HepG2 (cell line): ENCODE measurements at regions not wholly inside any gene's neighbourhood (a gene's known extent, or its start where the extent isn't known, plus 50 kb on each side); places are given as distances from the start of the nearest gene placed in this dataset.

Experiments used
- ATF7 ChIP-seq, 2 experiments: fragments of 450-650 bp in 1 of 2; sonication (generic) in 1 of 2; formaldehyde crosslinking in 1 of 2; IDR thresholded peaks; 2 replicates each; pipeline versions ENCODE4 v1.4.0 to v1.6.1; 2016 to 2020; ENCODE audit warnings: antibody characterized with exemption in 1 of 2, mild to moderate bottlenecking in 1 of 2, missing genetic modification reagents in 1 of 2
- ATF7-NPFF ChIP-seq: sonication (generic); formaldehyde crosslinking; IDR thresholded peaks from 2 replicates; pipeline ENCODE4 v1.8.1; 2023; ENCODE audit warnings: mild to moderate bottlenecking, low read depth, missing genetic modification reagents, moderate library complexity
- GATA4 ChIP-seq: sonication (generic); IDR thresholded peaks from 2 replicates; pipeline ENCODE4 v1.6.1; 2016; ENCODE audit warnings: antibody characterized with exemption, low read depth, borderline replicate concordance
- MAZ ChIP-seq, 2 experiments: sonication (generic) in 1 of 2; formaldehyde crosslinking in 1 of 2; IDR thresholded peaks; 2 replicates each; pipeline versions ENCODE4 v1.5.0 to v1.6.1; 2012 to 2020; ENCODE audit warnings: low read depth in 2 of 2, mild to moderate bottlenecking in 2 of 2, borderline replicate concordance in 1 of 2, improper control_type of control experiment in 1 of 2, low read length in 1 of 2, missing genetic modification reagents in 1 of 2, moderate library complexity in 1 of 2
- MTA3 ChIP-seq: sonication (generic); formaldehyde crosslinking; IDR thresholded peaks from 2 replicates; pipeline ENCODE4 v1.4.0; 2020; ENCODE audit warnings: missing genetic modification reagents
- NFATC3 ChIP-seq: sonication (generic); formaldehyde crosslinking; IDR thresholded peaks from 2 replicates; pipeline ENCODE4 v1.5.1; 2020; ENCODE audit warnings: mild to moderate bottlenecking, missing genetic modification reagents
- POLR2G ChIP-seq: fragments of 200-400 bp; formaldehyde crosslinking; IDR thresholded peaks from 2 replicates; pipeline ENCODE4 v1.6.1; 2018; ENCODE audit warnings: mild to moderate bottlenecking, low read depth, low read length, moderate library complexity
- ZNF296 ChIP-seq: sonication (generic); formaldehyde crosslinking; conservative IDR thresholded peaks from 2 replicates; pipeline ENCODE4 v1.5.0; 2020; ENCODE audit warnings: mild to moderate bottlenecking, missing genetic modification reagents
- ZNF607 ChIP-seq: sonication (generic); formaldehyde crosslinking; IDR thresholded peaks from 2 replicates; pipeline ENCODE4 v1.5.1; 2020; ENCODE audit warnings: missing genetic modification reagents, mild to moderate bottlenecking, borderline replicate concordance
- TF ChIP-seq, protein P1 (sequence below): sonication (generic); formaldehyde crosslinking; IDR thresholded peaks from 2 replicates; pipeline ENCODE4 v1.4.0; 2020; ENCODE audit warnings: missing genetic modification reagents
- TF ChIP-seq, protein P2 (sequence below): sonication (generic); formaldehyde crosslinking; IDR thresholded peaks from 2 replicates; pipeline ENCODE4 v1.4.0; 2020; ENCODE audit warnings: missing genetic modification reagents; ENCODE audit errors: not compliant biosample characterization

GRCh38 chr13:95479731-95480130 lies 72.8 kb upstream of the CLDN10 start (continued):
- TF ChIP-seq, protein P1, sequence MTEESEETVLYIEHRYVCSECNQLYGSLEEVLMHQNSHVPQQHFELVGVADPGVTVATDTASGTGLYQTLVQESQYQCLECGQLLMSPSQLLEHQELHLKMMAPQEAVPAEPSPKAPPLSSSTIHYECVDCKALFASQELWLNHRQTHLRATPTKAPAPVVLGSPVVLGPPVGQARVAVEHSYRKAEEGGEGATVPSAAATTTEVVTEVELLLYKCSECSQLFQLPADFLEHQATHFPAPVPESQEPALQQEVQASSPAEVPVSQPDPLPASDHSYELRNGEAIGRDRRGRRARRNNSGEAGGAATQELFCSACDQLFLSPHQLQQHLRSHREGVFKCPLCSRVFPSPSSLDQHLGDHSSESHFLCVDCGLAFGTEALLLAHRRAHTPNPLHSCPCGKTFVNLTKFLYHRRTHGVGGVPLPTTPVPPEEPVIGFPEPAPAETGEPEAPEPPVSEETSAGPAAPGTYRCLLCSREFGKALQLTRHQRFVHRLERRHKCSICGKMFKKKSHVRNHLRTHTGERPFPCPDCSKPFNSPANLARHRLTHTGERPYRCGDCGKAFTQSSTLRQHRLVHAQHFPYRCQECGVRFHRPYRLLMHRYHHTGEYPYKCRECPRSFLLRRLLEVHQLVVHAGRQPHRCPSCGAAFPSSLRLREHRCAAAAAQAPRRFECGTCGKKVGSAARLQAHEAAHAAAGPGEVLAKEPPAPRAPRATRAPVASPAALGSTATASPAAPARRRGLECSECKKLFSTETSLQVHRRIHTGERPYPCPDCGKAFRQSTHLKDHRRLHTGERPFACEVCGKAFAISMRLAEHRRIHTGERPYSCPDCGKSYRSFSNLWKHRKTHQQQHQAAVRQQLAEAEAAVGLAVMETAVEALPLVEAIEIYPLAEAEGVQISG (CRISPR knock-in tag), result no peak
- TF ChIP-seq NFATC3 (CRISPR knock-in tag) (no peak), MAZ (IDR thresholded peaks at IDR 0.05; ENCODE audit: borderline replicate concordance, low read depth, low read length) (no peak), MAZ (CRISPR knock-in tag; IDR thresholded peaks at IDR 0.05; ENCODE audit: low read depth) (no peak), MTA3 (no peak), ZNF296 (CRISPR knock-in tag) (no peak), ATF7 (IDR thresholded peaks at IDR 0.05) (no peak), ATF7 (CRISPR knock-in tag; IDR thresholded peaks at IDR 0.05) (no peak), ATF7-NPFF (CRISPR knock-in tag) (no peak), POLR2G (no peak), ZNF607 (CRISPR knock-in tag) (no peak), GATA4 (no peak)
- TF ChIP-seq, protein P2, sequence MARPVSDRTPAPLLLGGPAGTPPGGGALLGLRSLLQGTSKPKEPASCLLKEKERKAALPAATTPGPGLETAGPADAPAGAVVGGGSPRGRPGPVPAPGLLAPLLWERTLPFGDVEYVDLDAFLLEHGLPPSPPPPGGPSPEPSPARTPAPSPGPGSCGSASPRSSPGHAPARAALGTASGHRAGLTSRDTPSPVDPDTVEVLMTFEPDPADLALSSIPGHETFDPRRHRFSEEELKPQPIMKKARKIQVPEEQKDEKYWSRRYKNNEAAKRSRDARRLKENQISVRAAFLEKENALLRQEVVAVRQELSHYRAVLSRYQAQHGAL (CRISPR knock-in tag), result no peak
- TF ChIP-seq, all 625 proteins: peak for 0
